Bronchial epithelial cell (primary cell): ENCODE measurements at regions not wholly inside any gene's neighbourhood (a gene's known extent, or its start where the extent isn't known, plus 50 kb on each side); places are given as distances from the start of the nearest gene placed in this dataset.

Experiments
- DNase-seq: peaks from one replicate; pipeline ENCODE4 v3.0.0-alpha.2; 2010; ENCODE audit warnings: low read depth
- FAIRE-seq: peaks from 2 replicates; lab custom pipeline; 2011; peaks lifted over from hg19 to GRCh38; lab: Jason Lieb, UNC
- H3K27me3 ChIP-seq: 2 replicates; pipeline ENCODE4 v1.5.1; 2011; ENCODE audit warnings: low read length; ENCODE audit not compliant: control insufficient read depth, insufficient read depth
- H3K36me3 ChIP-seq: 2 replicates; pipeline ENCODE4 v1.5.1; 2011; ENCODE audit warnings: low read length; ENCODE audit not compliant: control insufficient read depth, insufficient read depth
- H3K4me3 ChIP-seq: 2 replicates; pipeline ENCODE4 v1.5.1; 2011; ENCODE audit warnings: mild to moderate bottlenecking, low read depth, low read length, control low read depth
- TF ChIP-seq, protein P1 (sequence below): IDR thresholded peaks from 2 replicates; pipeline ENCODE4 v1.5.1; 2011; ENCODE audit warnings: mild to moderate bottlenecking, moderate library complexity, low read length, control low read depth, inconsistent platforms; ENCODE audit not compliant: insufficient read depth, severe bottlenecking

DNA sequence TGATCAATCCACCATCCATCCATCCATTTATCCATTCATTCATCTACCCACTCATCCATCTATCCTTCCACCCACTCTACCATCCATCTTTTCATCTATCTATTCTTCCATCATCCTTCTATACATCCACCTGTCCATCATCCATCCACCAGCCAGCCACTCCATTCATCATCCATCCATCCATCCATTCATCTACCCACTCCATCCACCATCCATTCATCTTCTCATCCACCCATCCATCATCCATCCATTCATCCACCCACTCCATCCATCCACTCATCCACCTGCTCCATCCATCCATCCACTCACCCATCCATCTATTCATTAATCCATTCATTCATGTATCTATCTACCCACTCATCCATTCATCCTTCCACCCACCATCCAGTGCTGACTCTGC is 127.9 kb upstream of the TMPRSS2 start:
- FAIRE-seq, result no peak
- no peak for DNase-seq
- Histone ChIP-seq H3K4me3 (no peak overlapping the region), H3K27me3 (no peaks in the 10 kb centered on the region), H3K36me3 (no peaks in the 10 kb centered on the region)
- TF ChIP-seq, protein P1, sequence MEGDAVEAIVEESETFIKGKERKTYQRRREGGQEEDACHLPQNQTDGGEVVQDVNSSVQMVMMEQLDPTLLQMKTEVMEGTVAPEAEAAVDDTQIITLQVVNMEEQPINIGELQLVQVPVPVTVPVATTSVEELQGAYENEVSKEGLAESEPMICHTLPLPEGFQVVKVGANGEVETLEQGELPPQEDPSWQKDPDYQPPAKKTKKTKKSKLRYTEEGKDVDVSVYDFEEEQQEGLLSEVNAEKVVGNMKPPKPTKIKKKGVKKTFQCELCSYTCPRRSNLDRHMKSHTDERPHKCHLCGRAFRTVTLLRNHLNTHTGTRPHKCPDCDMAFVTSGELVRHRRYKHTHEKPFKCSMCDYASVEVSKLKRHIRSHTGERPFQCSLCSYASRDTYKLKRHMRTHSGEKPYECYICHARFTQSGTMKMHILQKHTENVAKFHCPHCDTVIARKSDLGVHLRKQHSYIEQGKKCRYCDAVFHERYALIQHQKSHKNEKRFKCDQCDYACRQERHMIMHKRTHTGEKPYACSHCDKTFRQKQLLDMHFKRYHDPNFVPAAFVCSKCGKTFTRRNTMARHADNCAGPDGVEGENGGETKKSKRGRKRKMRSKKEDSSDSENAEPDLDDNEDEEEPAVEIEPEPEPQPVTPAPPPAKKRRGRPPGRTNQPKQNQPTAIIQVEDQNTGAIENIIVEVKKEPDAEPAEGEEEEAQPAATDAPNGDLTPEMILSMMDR, result no peak

DNA sequence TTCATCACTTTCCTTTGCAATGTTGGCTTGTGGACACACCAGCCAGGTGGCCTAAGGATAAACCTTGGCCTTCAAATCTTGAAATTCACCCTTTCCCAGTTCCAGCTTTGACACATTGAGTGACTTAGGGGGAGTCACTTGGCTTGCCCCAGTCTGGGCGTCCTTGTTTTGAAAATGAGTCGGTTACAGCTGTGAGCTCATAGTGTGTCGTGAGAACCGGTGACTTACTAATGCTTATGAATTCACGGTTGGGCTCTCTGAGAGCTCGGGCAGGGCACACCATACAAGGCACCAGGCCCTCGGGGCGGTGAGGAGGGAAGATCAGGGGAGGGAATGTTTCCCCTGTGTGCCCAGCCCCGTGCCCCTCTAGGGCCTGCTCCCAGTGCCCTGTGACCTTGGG is 126.9 kb upstream of the TMPRSS2 start:
- H3K36me3 ChIP-seq, result no peaks in the 10 kb centered on the region
- H3K4me3 ChIP-seq, result no peak overlapping the region
- peak; percentile 89 for DNase-seq
- no peak for FAIRE-seq
- H3K27me3 ChIP-seq, result no peaks in the 10 kb centered on the region
- TF ChIP-seq, protein P1, result no peak

DNA sequence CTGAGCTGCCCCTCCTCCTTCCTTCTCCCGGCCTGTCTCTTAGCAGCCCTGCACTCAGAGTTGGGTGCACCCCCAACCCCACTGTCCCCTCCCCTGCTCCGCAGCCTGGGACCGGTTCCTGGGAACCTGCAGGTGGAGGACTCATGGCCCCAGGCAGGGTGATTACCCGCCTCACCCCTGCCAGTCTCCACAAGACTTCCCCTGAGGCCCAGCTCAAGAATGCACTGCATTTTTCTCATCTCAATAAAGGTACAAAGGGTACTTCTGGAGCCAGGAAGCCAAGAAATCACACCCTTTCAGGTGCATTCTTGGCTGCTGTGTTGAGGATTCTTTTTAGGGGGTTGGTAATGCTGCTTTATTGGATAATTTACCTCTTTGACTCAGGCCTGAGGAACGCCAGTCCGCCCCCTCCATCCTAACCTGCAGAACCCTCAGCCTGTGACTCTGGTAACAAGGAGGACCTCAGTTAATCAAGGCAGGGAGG is 126.3 kb upstream of the TMPRSS2 start:
- FAIRE-seq, result peak; percentile 7
- TF ChIP-seq, protein P1, result no peak
- Histone ChIP-seq H3K27me3 (no peaks in the 10 kb centered on the region), H3K4me3 (no peak overlapping the region), H3K36me3 (no peaks in the 10 kb centered on the region)
- peak; percentile 93 for DNase-seq

DNA sequence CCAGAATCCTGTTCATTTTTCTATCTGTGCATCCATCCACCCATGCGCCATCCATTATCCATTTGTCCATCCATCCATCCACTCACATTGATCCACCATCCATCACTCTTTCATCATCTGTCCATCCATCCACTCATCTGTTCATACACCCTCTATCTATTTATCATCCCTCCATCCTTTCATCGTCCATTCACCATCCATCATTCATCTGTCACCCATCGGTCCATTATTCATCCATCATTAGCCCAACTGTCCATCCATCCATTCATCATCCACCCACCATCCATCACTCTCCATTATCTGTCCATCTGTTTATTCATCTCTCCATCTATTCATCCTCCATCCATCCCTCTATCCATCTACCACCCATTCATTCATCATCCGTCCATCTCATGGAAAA is 125.7 kb upstream of the TMPRSS2 start:
- H3K27me3 ChIP-seq, result no peaks in the 10 kb centered on the region
- DNase-seq (no peak), FAIRE-seq (no peak)
- no peaks in the 10 kb centered on the region for H3K36me3 ChIP-seq
- TF ChIP-seq, protein P1, result no peak
- no peak overlapping the region for H3K4me3 ChIP-seq

DNA sequence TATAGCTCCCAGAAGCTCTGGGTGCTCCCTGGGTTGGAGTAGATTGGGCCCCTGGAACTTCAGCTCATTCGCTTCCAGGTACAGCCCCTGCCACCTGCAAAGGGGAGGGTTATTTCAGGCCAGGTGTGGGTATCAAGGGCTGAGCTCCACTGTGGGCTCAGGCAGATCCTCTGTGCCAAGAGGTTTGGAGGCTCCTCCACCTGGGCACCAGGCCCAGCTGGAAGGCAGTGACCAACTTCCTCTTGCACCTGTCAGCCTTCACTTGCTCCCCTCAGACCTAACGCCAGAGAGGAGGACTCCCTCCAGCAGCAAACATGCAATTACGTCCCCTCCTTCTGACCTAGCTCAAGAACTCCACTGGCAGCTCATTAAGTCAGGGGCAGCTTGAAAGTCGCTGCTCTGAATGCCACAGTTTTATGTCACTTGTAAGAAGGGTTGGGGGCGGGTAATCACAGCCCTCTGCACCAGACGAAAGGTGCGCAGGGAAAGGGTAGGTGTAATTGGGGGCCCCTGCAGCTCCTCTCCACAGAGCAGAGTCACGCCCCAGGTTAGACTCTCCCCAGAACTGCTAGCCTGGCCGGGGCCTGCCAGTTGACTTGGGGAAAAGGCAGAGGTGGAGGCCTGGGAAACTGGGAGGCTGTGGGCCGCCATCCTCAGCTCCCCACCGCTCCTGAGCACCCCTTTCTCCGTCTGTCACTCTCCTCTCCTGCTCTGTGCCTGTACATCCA is 125.0 kb upstream of the TMPRSS2 start:
- DNase-seq (no peak), FAIRE-seq (no peak)
- TF ChIP-seq, protein P1, result no peak
- H3K4me3 ChIP-seq, result no peak overlapping the region
- H3K36me3 ChIP-seq, result no peaks in the 10 kb centered on the region
- no peaks in the 10 kb centered on the region for H3K27me3 ChIP-seq
